ENCODE measurements at regions not wholly inside any gene's neighbourhood (a gene's known extent, or its start where the extent isn't known, plus 50 kb on each side); places are given as distances from the start of the nearest gene placed in this dataset.

DNA sequence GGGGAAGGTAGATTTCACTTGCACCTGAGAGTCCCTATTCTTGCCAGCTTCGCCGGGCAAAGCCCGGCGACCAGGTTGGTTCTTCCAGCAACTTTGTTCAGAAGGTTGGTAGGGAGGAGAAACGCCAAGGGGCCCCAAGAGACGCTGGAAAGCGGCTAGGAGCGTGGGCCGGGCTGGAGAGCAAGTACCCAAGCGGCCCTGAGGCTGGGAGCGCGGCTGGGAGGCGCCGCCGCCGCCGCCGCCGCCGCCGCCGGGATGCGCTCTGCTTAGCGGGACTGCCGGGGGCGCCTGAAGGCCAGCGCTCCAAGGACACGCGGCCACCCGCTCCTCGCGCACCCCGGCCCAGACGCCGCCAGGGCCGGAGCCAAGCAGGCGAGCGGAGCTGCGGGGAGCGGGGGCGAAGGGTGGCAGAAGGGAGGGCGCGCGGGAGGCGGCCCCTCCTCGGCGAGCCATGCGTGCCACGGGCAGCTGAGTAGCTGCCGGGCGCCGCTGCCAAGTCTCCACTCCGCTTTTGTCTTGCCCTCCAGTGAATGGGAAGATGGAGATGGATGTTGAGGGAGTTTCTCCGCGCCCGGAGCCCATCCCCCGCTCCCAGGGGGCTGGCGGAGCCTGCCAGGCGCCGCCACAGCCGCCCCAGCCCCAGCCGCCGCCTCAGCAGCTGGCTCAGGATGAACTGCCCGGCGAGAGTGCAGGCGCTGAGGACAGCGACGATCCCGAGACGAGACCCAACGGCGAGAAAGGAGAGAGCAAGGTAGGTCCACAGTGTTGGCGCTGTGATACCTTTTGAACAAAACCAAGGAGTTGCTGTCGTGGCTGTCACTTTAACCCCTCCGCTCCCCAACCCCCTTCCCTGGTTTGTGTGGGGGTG is 227.4 kb upstream of the AZI2 start:
- DNase-seq = no peak
- H3K9me3 Mint-ChIP-seq = no peaks in the 10 kb centered on the region
- H3K4me3 Mint-ChIP-seq = no peak overlapping the region
- intact Hi-C loops (cut with micrococcal nuclease) = no loop called here
- ChIA-PET POLR2A (no interaction called here), CTCF (no interaction called here)
- TF ChIP-seq, protein P1, sequence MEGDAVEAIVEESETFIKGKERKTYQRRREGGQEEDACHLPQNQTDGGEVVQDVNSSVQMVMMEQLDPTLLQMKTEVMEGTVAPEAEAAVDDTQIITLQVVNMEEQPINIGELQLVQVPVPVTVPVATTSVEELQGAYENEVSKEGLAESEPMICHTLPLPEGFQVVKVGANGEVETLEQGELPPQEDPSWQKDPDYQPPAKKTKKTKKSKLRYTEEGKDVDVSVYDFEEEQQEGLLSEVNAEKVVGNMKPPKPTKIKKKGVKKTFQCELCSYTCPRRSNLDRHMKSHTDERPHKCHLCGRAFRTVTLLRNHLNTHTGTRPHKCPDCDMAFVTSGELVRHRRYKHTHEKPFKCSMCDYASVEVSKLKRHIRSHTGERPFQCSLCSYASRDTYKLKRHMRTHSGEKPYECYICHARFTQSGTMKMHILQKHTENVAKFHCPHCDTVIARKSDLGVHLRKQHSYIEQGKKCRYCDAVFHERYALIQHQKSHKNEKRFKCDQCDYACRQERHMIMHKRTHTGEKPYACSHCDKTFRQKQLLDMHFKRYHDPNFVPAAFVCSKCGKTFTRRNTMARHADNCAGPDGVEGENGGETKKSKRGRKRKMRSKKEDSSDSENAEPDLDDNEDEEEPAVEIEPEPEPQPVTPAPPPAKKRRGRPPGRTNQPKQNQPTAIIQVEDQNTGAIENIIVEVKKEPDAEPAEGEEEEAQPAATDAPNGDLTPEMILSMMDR (IDR thresholded peaks at IDR 0.05) = no peak
- H3K27ac Mint-ChIP-seq = no peak overlapping the region
- no peaks in the 10 kb centered on the region for H3K36me3 Mint-ChIP-seq (ENCODE audit: low read depth)
- no peaks in the 10 kb centered on the region for H3K4me1 Mint-ChIP-seq
- peaks cover 28% of the 10 kb centered on the region for H3K27me3 Mint-ChIP-seq
- ATAC-seq (ENCODE audit: low read depth) = no peak

DNA sequence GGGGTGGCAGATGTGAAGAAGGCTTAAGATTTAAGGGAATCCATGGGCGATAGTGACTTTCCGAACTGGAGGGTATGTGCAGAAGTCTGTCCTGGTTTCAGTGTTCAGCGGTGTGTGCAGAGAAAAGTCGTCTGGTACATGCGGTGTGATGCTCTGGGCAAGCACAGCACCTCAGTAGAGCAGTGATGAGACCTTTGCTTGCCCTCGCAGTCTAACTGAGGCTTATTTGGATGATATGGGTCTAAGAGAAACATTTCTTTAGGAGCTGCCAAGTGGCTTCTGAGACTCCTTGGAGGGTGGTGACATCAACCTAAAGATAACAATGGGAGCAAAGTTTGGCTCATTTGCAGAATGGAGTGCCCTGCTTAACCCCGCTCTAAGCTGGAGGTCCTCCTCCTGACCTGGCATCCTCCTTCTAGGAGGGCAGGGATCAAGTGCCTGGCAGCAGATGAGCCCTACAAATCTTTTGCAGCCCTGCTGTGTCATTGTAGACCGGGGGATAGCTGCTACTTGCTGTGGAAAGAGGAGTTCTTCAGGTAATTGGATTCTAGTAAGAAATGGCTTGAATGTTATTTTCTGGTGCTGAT is 228.1 kb upstream of the AZI2 start:
- intact Hi-C loops (cut with micrococcal nuclease) = no loop called here
- TF ChIP-seq, protein P1 (IDR thresholded peaks at IDR 0.05) = no peak
- ATAC-seq (ENCODE audit: low read depth) = no peak
- H3K36me3 Mint-ChIP-seq (ENCODE audit: low read depth) = no peaks in the 10 kb centered on the region
- POLR2A ChIA-PET = no interaction called here
- peaks cover 31% of the 10 kb centered on the region for H3K27me3 Mint-ChIP-seq
- H3K4me1 Mint-ChIP-seq = no peaks in the 10 kb centered on the region
- CTCF ChIA-PET = no interaction called here
- H3K4me3 Mint-ChIP-seq = no peak overlapping the region
- DNase-seq = no peak
- peaks cover under 1% of the 10 kb centered on the region for H3K9me3 Mint-ChIP-seq
- no peak overlapping the region for H3K27ac Mint-ChIP-seq

DNA sequence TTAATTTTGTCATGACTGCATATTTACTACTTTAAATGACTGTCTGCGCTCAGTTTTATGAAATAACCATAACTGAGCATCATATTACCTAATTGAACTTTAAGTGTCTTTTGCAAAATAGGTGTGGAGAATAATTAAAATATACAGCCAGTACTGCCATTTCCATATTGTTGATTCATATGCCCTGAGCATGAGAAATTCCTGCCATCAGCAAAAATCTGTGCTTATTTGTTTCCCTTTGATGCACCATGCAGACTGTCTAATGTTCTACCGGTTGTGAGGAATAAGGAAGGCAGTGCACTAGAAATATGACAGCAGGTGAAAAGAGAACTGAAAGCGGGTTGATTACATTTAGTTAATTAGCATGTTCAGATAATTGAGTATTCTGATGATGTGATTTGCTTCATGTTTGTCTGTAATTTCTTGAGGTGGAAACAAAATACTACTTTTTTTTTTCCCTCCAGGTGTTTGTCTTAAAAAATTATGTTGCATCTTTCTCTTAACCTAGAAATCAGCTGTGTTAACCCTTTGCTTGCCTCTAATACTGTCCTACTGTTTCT is 229.4 kb upstream of the AZI2 start:
- H3K4me1 Mint-ChIP-seq = no peaks in the 10 kb centered on the region
- H3K4me3 Mint-ChIP-seq = no peak overlapping the region
- H3K27me3 Mint-ChIP-seq = peaks cover 31% of the 10 kb centered on the region
- H3K27ac Mint-ChIP-seq = no peak overlapping the region
- DNase-seq = no peak
- TF ChIP-seq, protein P1 (IDR thresholded peaks at IDR 0.05) = no peak
- no peak for ATAC-seq (ENCODE audit: low read depth)
- ChIA-PET CTCF (no interaction called here), POLR2A (no interaction called here)
- no peaks in the 10 kb centered on the region for H3K36me3 Mint-ChIP-seq (ENCODE audit: low read depth)
- intact Hi-C loops (cut with micrococcal nuclease) = no loop called here
- H3K9me3 Mint-ChIP-seq = peaks cover 3% of the 10 kb centered on the region

DNA sequence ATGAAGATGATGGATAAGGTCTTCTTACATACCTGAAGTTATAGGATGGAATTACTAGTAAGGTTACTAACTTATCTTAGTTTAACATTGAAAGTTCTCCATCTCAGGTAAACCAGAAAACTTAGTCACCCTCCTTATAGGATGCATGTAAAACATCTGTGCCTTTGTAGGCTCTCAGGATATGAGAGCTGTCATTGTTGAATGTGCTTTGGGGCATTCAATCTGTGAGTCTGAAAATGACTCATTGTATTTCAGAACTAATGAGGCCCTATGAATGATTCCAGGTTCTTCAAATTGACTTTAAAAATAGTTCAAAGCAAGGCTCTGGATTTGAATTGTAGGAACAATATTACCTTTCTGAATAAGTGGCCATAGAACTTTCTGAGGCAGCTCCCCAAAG is 237.7 kb upstream of the AZI2 start:
- no peak overlapping the region for H3K4me3 Mint-ChIP-seq
- ATAC-seq (ENCODE audit: low read depth) (no peak), DNase-seq (no peak)
- H3K4me1 Mint-ChIP-seq = no peaks in the 10 kb centered on the region
- no peak overlapping the region for H3K27ac Mint-ChIP-seq
- intact Hi-C loops (cut with micrococcal nuclease) = no loop called here
- TF ChIP-seq, protein P1 (IDR thresholded peaks at IDR 0.05) = no peak
- CTCF ChIA-PET = no interaction called here
- POLR2A ChIA-PET = no interaction called here
- no peaks in the 10 kb centered on the region for H3K27me3 Mint-ChIP-seq
- H3K36me3 Mint-ChIP-seq (ENCODE audit: low read depth) = no peaks in the 10 kb centered on the region
- peaks cover 3% of the 10 kb centered on the region for H3K9me3 Mint-ChIP-seq

DNA sequence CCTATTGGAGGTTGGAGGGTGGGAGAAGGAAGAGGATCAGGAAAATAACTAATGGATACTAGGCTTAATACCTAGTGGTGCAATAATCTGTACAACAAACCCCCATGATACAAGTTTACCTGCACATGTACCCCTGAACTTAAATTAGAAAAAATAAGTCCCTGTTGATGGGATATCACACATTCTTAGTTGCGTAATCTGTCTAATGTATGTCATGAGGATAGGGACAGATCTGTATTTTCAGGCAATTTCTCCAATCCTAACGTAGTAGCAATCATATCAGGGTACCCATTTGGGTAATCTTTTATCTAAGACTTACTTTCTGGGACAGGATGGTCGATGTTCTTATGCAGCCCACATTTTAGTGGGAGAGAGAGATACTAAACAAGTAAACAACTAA is 239.1 kb upstream of the AZI2 start:
- intact Hi-C loops (cut with micrococcal nuclease) = no loop called here
- Mint-ChIP-seq H3K27me3 (no peaks in the 10 kb centered on the region), H3K4me1 (no peaks in the 10 kb centered on the region), H3K9me3 (no peaks in the 10 kb centered on the region), H3K36me3 (ENCODE audit: low read depth) (no peaks in the 10 kb centered on the region), H3K27ac (no peak overlapping the region), H3K4me3 (no peak overlapping the region)
- no peak for ATAC-seq (ENCODE audit: low read depth)
- ChIA-PET POLR2A (no interaction called here), CTCF (no interaction called here)
- DNase-seq = no peak
- TF ChIP-seq, protein P1 (IDR thresholded peaks at IDR 0.05) = no peak
